ENCODE measurements at regions not wholly inside any gene's neighbourhood (a gene's known extent, or its start where the extent isn't known, plus 50 kb on each side); places are given as distances from the start of the nearest gene placed in this dataset.
"Not testable (repeated sequence)": the region's sequence is repeated elsewhere in the genome, so short reads cannot be mapped to it uniquely, and the experiment has no call there.

- H3K9me3 Mint-ChIP-seq: peaks cover 29% of the 10 kb centered on the region
- H3K4me3 Mint-ChIP-seq: no peak overlapping the region
- H3K27ac Mint-ChIP-seq: no peak overlapping the region
- H3K27me3 Mint-ChIP-seq: no peaks in the 10 kb centered on the region
- no peaks in the 10 kb centered on the region for H3K4me1 Mint-ChIP-seq (ENCODE audit: low read depth)
- intact Hi-C loops (cut with micrococcal nuclease): no loop called here
- H3K36me3 Mint-ChIP-seq (ENCODE audit: low read depth): no peaks in the 10 kb centered on the region
Measured at GRCh38 chr2:220574038-220574437, 946.6 kb downstream of the SLC4A3 start.

GRCh38 chr2:220575963-220576362, 948.5 kb downstream of the SLC4A3 start:
- no peak overlapping the region for H3K27ac Mint-ChIP-seq
- intact Hi-C loops (cut with micrococcal nuclease): no loop called here
- H3K27me3 Mint-ChIP-seq: no peaks in the 10 kb centered on the region
- no peaks in the 10 kb centered on the region for H3K4me1 Mint-ChIP-seq (ENCODE audit: low read depth)
- peaks cover 18% of the 10 kb centered on the region for H3K9me3 Mint-ChIP-seq
- no peak overlapping the region for H3K4me3 Mint-ChIP-seq
- H3K36me3 Mint-ChIP-seq (ENCODE audit: low read depth): no peaks in the 10 kb centered on the region

DNA sequence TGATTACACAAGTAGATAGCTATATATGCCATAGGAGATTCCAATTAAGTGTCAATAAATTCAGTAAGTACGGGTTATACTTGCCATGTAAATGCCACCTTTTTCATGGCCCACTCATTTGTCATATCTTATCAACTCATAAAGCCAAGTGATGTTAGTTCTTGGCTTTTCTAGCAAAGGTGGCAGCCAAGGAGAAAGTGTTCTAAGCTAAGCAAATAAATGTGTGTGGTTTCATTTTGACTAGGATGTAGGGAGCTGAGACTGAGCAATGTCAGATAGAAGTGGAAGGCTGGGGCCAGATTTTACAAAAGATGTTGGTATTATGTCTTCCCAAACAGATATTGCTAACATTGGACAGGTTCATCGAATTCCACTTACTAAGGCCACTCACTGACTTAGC, 952.0 kb downstream of the SLC4A3 start:
- Mint-ChIP-seq H3K27ac (no peak overlapping the region), H3K9me3 (peaks cover 17% of the 10 kb centered on the region), H3K4me3 (no peak overlapping the region), H3K27me3 (no peaks in the 10 kb centered on the region), H3K4me1 (ENCODE audit: low read depth) (no peaks in the 10 kb centered on the region), H3K36me3 (ENCODE audit: low read depth) (no peaks in the 10 kb centered on the region)
- intact Hi-C loops (cut with micrococcal nuclease): no loop called here

DNA sequence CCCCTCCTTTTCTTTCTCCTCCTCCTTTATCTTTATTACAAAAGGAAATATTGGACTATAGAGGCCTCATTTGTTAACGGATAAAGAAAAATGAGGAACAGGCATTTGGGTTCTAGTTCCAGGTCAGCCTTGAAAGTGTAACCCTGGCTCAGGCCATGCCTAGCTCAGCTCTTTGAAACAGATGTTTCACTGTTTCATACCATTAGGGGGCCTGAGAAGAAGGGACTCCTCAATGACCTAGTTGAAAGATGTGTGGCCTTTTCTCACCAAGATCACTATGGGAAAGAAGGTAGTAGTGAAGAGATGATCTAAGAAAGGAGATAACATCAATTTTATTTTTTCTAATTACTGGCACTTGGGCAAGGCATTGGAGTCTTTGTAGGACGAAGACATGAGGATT, 952.7 kb downstream of the SLC4A3 start:
- no peak overlapping the region for H3K27ac Mint-ChIP-seq
- no peaks in the 10 kb centered on the region for H3K4me1 Mint-ChIP-seq (ENCODE audit: low read depth)
- H3K27me3 Mint-ChIP-seq: no peaks in the 10 kb centered on the region
- H3K36me3 Mint-ChIP-seq (ENCODE audit: low read depth): no peaks in the 10 kb centered on the region
- H3K4me3 Mint-ChIP-seq: no peak overlapping the region
- H3K9me3 Mint-ChIP-seq: peaks cover 17% of the 10 kb centered on the region
- intact Hi-C loops (cut with micrococcal nuclease): no loop called here

- Mint-ChIP-seq H3K27ac (no peak overlapping the region), H3K36me3 (ENCODE audit: low read depth) (no peaks in the 10 kb centered on the region), H3K9me3 (no peaks in the 10 kb centered on the region), H3K27me3 (no peaks in the 10 kb centered on the region), H3K4me3 (no peak overlapping the region), H3K4me1 (ENCODE audit: low read depth) (no peaks in the 10 kb centered on the region)
- intact Hi-C loops (cut with micrococcal nuclease): no loop called here
Measured at GRCh38 chr2:220583725-220584124, 956.3 kb downstream of the SLC4A3 start.

DNA sequence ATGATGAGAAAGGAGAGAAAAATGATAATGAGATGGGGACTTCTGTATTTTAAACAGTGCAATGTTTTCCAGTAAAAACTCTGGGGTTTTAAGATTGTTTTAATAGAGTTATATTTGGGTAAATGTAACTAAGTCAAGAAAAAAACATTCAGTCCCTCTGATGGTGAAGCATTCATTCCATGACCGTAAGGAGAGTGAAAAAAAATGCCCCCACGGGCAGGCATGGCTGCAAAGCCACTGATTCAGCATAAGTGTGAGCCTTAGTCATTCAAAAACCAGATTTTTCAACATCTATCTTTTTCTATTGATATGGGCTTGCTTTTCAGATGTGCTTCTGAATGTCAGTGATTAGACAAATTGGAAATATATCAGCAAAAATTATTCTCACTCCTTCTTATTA, 957.8 kb downstream of the SLC4A3 start:
- intact Hi-C loops (cut with micrococcal nuclease): no loop called here
- Mint-ChIP-seq H3K9me3 (no peaks in the 10 kb centered on the region), H3K4me3 (no peak overlapping the region), H3K4me1 (ENCODE audit: low read depth) (no peaks in the 10 kb centered on the region), H3K27ac (no peak overlapping the region), H3K27me3 (no peaks in the 10 kb centered on the region), H3K36me3 (ENCODE audit: low read depth) (no peaks in the 10 kb centered on the region)

DNA sequence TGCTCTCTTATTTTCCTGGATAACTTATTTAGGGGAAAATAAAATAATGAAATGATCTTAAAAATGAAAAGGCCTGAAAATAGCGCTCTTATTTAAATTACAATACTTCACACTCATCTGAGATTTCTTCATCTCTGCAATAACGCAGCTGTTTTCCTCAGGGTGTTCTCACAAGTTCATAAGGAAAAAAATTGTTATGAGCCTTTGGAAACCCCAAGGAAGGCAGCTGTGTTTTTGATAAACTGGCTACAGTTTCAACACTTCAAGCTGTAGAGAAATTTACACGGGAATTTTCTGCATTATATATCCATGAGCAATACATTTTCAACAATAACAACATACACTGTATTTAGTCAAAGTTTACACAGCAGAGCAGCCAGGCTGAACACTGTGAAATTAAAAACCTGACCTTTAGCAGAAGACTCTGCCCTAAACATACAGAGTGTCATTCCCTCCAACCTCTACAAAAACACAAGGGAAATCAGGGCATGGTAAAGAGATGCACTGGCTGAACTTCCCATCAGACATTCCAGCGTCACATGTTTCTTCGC, 959.6 kb downstream of the SLC4A3 start:
- H3K27ac Mint-ChIP-seq: no peak overlapping the region
- no peaks in the 10 kb centered on the region for H3K36me3 Mint-ChIP-seq (ENCODE audit: low read depth)
- H3K9me3 Mint-ChIP-seq: no peaks in the 10 kb centered on the region
- intact Hi-C loops (cut with micrococcal nuclease): no loop called here
- no peaks in the 10 kb centered on the region for H3K27me3 Mint-ChIP-seq
- no peaks in the 10 kb centered on the region for H3K4me1 Mint-ChIP-seq (ENCODE audit: low read depth)
- no peak overlapping the region for H3K4me3 Mint-ChIP-seq

DNA sequence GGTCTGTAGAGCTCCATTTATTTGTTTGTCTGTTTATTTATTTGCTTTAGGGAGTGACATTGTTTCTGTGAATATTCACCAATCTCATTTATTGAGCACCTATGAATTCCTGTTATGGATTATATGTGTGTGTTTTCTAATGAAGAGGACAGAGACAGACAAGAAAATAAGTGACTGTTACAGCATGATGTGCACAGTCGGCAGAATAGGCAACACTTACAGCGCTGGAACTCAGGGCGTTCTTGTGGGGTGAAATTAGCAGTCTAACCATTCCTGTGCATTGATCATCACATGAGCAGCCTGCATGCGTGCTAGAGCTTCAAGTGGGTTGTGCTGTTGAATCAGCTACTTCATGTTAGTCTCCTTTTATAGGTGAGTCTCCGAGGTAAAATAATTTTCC, 960.7 kb downstream of the SLC4A3 start:
- intact Hi-C loops (cut with micrococcal nuclease): no loop called here
- no peaks in the 10 kb centered on the region for H3K4me1 Mint-ChIP-seq (ENCODE audit: low read depth)
- no peak overlapping the region for H3K27ac Mint-ChIP-seq
- H3K4me3 Mint-ChIP-seq: no peak overlapping the region
- no peaks in the 10 kb centered on the region for H3K27me3 Mint-ChIP-seq
- H3K9me3 Mint-ChIP-seq: no peaks in the 10 kb centered on the region
- no peaks in the 10 kb centered on the region for H3K36me3 Mint-ChIP-seq (ENCODE audit: low read depth)

- H3K4me3 Mint-ChIP-seq: no peak overlapping the region
- no peaks in the 10 kb centered on the region for H3K27me3 Mint-ChIP-seq
- intact Hi-C loops (cut with micrococcal nuclease): no loop called here
- no peaks in the 10 kb centered on the region for H3K4me1 Mint-ChIP-seq (ENCODE audit: low read depth)
- H3K9me3 Mint-ChIP-seq: no peaks in the 10 kb centered on the region
- no peak overlapping the region for H3K27ac Mint-ChIP-seq
- no peaks in the 10 kb centered on the region for H3K36me3 Mint-ChIP-seq (ENCODE audit: low read depth)
Measured at GRCh38 chr2:220590476-220590875, 963.0 kb downstream of the SLC4A3 start.

- Mint-ChIP-seq H3K27me3 (no peaks in the 10 kb centered on the region), H3K36me3 (ENCODE audit: low read depth) (no peaks in the 10 kb centered on the region)
Measured at GRCh38 chr2:220593526-220593925, 966.1 kb downstream of the SLC4A3 start.

DNA sequence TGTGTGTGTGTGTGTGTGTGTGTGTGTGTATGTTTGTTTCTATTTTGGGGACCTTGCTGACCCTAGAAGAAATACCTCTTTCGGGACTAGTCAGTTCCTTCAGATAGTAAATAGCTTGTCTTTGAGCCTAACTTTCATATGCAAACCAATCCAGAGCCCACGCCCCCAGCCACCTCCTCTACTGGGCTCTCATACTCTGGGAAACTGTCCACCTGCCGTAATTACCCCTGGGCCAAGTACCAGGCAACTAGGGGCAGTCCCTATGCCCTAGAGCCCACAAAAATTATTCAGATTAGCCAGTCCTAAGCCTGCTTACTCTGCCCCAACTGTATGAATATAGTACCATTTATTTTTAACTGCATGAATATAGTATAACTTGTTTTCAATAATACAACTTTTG, 970.4 kb downstream of the EPHA4 start:
- H3K4me1 Mint-ChIP-seq (ENCODE audit: low read depth): no peaks in the 10 kb centered on the region
- no peak overlapping the region for H3K4me3 Mint-ChIP-seq
- H3K9me3 Mint-ChIP-seq: peaks cover under 1% of the 10 kb centered on the region
- no peaks in the 10 kb centered on the region for H3K36me3 Mint-ChIP-seq (ENCODE audit: low read depth)
- no peaks in the 10 kb centered on the region for H3K27me3 Mint-ChIP-seq
- intact Hi-C loops (cut with micrococcal nuclease): no loop called here
- H3K27ac Mint-ChIP-seq: no peak overlapping the region

More at GRCh38 chr2:220593526-220593925, 966.1 kb downstream of the SLC4A3 start:
- Mint-ChIP-seq H3K4me3 (no peak overlapping the region), H3K9me3 (no peaks in the 10 kb centered on the region), H3K27ac (no peak overlapping the region), H3K4me1 (ENCODE audit: low read depth) (no peaks in the 10 kb centered on the region)
- intact Hi-C loops (cut with micrococcal nuclease): no loop called here

DNA sequence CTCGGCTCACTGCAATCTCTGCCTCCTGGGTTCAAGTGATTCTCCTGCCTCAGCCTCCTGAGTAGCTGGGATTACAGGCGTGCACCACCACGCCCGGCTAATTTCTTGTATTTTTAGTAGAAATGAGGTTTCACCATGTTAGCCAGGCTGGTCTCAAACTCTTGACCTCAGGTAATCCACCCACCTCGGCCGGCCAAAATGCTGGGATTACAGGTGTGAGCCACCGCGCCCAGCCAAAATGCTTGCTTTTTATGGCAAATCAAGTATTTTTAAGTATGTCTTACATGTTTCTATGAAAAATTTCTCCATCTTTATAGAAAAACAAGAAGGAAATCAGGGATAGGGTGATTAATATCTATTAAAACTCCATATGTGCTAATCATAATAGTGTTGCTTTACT, 959.1 kb downstream of the EPHA4 start:
- H3K4me1 Mint-ChIP-seq (ENCODE audit: low read depth); H3K27me3 Mint-ChIP-seq; H3K4me3 Mint-ChIP-seq; H3K27ac Mint-ChIP-seq; intact Hi-C loops (cut with micrococcal nuclease); H3K36me3 Mint-ChIP-seq (ENCODE audit: low read depth): not testable (repeated sequence)
- peaks cover 25% of the 10 kb centered on the region for H3K9me3 Mint-ChIP-seq

- H3K27ac Mint-ChIP-seq: no peak overlapping the region
- intact Hi-C loops (cut with micrococcal nuclease): no loop called here
- H3K4me1 Mint-ChIP-seq (ENCODE audit: low read depth): no peaks in the 10 kb centered on the region
- no peaks in the 10 kb centered on the region for H3K36me3 Mint-ChIP-seq (ENCODE audit: low read depth)
- peaks cover 15% of the 10 kb centered on the region for H3K9me3 Mint-ChIP-seq
- no peaks in the 10 kb centered on the region for H3K27me3 Mint-ChIP-seq
- no peak overlapping the region for H3K4me3 Mint-ChIP-seq
Measured at GRCh38 chr2:220614064-220614463, 958.0 kb downstream of the EPHA4 start.

DNA sequence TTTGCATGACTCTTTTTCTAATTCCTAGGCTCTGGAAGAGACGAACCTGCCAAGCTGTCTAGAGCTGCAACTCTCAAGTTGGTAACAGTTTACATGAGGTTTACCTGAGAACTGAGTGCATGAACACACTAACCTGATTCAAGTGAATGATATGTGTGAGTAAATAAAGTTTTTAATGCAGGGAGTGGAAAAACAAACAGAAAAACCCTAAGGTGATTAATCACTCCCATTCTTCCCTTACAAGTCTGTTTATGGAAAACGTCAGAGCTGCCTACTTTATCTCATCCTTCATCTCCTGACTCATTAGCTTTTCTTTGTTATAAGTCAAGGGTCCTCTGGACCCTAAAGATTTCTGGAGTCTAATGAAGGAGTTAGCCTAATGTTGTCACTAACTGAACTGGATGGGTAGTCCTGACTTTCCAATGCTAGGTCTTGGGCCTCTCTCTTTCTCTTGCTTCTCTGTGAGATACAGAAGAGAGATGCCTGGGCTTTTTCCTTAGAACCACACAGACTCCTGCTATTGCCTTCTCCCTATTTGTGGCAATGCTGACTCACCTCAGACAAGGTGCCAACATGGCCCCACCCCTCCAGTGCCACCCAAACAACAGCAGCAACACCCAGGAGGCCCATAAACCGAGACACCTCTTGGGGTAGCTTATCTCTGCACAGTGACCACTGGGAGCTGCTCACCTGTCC, 952.4 kb downstream of the EPHA4 start:
- Mint-ChIP-seq H3K4me3 (no peak overlapping the region), H3K36me3 (ENCODE audit: low read depth) (no peaks in the 10 kb centered on the region), H3K9me3 (no peaks in the 10 kb centered on the region), H3K4me1 (ENCODE audit: low read depth) (no peaks in the 10 kb centered on the region), H3K27me3 (no peaks in the 10 kb centered on the region), H3K27ac (no peak overlapping the region)
- intact Hi-C loops (cut with micrococcal nuclease): no loop called here

DNA sequence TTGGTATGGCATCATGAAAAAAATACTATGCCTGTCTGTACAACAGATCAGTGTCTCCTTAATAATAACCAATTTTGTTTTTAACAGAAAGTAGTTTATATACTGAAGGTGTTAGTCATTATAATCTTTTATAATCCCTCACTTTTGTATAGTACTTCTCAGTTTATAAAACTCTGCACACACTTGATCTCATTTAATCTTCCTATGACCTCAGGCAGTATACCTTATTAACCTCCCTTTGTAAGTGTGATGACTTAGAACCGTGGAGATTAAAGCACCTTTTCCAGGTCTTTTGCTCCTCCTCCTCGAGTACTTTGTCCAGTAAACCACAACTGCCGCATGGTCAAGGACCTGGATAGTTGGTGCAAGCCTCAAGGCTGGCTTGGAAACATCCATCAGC, 945.5 kb downstream of the EPHA4 start:
- H3K4me3 Mint-ChIP-seq: no peak overlapping the region

More for the DNA sequence above, 945.5 kb downstream of the EPHA4 start:
- intact Hi-C loops (cut with micrococcal nuclease): no loop called here
- H3K36me3 Mint-ChIP-seq (ENCODE audit: low read depth): no peaks in the 10 kb centered on the region
- no peak overlapping the region for H3K27ac Mint-ChIP-seq
- no peaks in the 10 kb centered on the region for H3K9me3 Mint-ChIP-seq
- no peaks in the 10 kb centered on the region for H3K27me3 Mint-ChIP-seq
- no peaks in the 10 kb centered on the region for H3K4me1 Mint-ChIP-seq (ENCODE audit: low read depth)
